HG03103 (cell line): ENCODE measurements at regions not wholly inside any gene's neighbourhood (a gene's known extent, or its start where the extent isn't known, plus 50 kb on each side); places are given as distances from the start of the nearest gene placed in this dataset.

Experiments used
- ATAC-seq: cut with Tn5 transposase; IDR thresholded peaks from one replicate; pipeline ENCODE4 v1.9.1; 2021; ENCODE audit warnings: low read depth; ENCODE audit not compliant: unreplicated experiment

DNA sequence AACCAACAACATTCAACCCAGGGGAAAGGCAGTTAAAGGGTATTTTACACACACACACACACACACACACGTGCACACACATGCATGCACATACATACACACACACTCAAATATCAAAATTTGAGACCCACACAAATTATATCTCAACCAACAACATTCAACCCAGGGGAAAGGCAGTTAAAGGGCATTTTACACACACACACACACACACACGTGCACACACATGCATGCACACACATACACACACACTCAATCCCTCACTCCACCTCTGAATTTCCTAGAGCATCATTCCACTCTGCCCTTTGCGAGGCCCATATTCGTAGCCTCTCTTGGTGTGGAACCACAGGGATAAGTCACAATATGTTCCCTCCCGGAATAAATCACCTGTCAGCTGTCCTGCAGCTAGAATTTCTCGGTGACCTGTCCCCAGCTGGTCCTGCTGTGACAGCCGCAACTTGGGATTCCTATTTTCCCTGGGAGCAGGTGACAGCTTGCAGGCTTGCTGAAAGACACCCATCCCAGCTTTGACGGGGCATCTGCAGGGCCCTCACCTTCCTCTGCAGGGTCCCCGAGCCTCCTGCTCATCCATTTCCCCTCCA lies 122.7 kb downstream of the PSMG1 start:
- ATAC-seq: no peak

- no peak for ATAC-seq
These were observed 126.1 kb downstream of the PSMG1 start for GRCh38 chr21:39057121-39057520.

- no peak for ATAC-seq
These were observed 126.6 kb downstream of the PSMG1 start for GRCh38 chr21:39056636-39057035.

- no peak for ATAC-seq
These were observed 128.0 kb downstream of the PSMG1 start for GRCh38 chr21:39055167-39055767.

GRCh38 chr21:39054066-39054465 lies 129.2 kb downstream of the PSMG1 start:
- ATAC-seq: no peak

DNA sequence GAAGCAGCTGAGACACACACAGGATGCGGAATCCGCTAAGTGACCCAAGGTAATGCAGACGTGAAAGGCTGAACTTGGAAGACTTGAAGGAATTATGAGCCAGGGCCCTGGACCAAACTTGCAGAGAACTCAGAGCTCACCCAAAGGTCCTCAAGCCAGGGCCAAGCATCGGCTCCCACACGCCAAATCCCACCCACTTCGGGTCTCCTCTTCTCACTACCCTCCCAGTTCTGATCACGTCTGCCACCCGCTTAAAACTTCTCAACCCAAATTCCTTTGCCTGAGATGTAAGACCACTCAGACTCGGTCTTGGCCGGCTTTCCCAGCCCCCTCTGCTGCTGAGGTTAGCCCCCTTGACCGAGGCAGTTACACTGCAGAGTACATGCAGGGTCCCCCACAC lies 130.1 kb downstream of the PSMG1 start:
- ATAC-seq: no peak

GRCh38 chr21:39052718-39053117 lies 130.5 kb downstream of the PSMG1 start:
- no peak for ATAC-seq

- ATAC-seq: no peak
These were observed 131.7 kb downstream of the PSMG1 start for GRCh38 chr21:39051588-39051949.

DNA sequence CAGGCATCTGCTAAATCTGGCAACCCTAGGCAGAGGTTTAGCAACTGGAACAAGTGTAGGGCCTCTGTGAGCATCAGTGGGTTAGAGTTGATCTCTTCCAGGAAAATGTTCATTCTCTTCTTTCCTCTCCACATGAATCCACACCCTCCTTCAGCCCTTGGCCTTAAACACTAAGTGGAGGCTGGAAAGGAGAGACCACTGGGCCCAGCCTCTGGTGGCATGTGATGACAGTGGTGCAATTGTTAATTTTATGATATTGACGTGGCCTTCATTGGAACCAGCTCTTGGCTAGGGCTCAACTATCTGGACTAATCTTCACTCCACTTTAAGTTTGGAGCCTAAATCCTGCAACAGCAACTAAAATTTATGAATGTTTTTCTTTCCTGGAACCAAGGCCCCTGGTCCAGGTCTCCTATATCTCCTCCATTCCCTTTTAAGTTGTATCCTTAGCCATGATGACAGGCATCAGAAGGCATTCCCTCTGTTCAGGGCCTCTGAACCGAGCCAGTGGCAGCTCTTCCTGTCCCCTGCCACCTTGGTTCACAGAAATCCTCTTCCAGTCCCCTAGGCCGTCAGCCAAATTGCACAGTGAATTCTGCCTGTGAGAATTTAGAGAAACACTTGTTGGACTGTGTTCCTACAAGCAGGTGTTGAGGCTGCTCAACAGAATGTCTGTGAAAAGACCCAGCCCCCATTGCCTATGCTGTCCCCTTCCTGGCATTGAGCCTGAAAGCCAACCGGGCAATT lies 132.2 kb downstream of the PSMG1 start:
- no peak for ATAC-seq

GRCh38 chr21:39048574-39048973 lies 134.7 kb downstream of the PSMG1 start:
- ATAC-seq: no peak

DNA sequence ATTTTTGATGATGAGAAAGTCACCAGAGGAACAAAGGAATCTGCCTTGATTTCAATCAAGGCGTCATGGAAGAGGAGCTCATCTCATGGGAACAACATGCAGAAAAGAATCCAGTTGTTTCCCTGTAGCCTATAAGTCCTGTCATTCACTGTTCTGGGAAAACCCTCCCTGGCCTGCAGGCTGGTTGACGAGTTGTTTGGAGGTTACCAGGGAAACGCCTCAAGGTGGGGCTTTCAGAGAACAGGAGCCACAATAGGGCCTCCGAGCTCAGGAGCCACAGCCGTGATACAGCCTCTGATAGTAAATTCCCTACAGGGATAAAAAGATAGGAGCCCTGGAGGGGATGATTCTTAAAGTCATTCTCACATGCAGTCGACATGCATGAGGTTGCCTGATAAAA lies 135.2 kb downstream of the PSMG1 start:
- ATAC-seq: no peak

DNA sequence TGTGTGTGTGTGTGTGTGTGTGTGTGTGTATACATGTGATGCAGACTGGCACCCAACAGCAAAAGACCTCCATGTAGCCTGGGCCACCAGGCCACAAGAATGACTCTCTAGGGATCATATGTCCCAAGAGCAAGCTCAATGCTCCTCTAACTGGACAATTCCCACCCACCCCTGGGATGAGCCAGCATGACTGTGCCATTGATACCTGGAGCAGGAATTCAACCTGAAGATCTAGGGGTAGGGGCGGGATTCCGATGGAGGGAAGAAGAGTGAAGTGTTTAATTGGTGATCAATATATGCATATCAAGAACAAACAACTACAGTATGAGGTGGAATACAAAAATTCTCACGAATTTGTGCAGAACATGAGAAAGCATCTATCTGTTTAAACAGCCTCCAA lies 136.2 kb downstream of the PSMG1 start:
- no peak for ATAC-seq

DNA sequence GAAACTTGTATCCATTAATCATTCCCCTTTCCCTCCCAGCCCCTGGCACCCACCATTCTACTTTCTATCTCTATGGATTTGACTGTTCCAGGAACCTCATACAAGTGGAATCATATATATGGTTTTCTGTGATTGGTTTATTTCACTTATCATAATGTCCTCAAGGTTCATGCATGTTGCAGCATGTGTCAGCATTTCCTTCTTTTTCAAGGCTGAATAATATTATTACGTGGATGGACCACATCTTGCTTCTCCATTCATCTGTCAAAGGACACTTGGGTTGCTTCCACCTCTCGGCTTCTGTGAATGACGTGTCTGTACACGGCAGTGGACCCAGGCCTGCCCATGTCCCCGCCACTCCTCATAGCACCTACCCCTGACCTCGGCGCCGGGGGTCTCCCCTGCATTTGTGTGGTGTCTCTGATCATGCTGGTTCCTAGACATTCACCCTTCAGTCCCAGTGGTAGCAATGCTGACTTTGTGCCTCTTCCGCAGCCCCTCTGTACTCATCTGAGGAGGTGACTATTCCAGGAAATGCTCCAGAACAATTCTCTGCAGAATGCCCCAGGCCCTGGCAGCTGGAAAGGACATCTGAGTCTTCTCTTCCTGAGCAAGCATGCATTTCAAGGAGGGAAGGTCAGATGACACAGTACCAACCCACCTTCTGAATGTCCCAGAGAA lies 136.9 kb downstream of the PSMG1 start:
- ATAC-seq: no peak

GRCh38 chr21:39041816-39042215 lies 141.4 kb downstream of the PSMG1 start:
- ATAC-seq: no peak

DNA sequence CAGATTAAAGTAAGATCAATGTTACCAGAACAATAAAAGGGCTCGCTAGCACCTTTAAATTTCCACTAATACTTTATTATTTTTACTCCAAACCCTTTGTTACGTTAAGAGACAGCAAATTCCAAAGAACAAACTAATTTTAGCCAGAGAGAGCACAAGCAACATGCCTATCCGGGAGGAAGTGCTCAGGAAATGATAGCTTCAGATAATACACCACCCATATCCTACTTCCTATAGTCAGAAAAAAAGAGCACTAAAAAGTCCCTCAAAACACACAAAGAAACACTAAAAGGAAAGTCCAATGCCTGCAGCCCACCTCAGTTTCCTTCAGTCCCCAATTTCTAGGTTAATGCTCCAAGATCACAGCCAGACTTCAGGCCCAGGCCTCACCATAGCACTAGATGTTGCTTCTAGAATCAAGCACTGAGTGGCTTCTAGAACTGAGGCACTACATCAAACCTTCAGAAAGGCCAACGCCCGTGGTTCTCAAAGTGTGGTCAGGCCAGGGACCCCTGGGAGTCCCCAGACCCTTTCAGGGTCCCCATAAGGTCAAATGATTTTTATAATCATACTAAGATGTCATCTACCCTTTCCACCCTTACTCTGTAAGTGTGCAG lies 142.6 kb downstream of the PSMG1 start:
- no peak for ATAC-seq

DNA sequence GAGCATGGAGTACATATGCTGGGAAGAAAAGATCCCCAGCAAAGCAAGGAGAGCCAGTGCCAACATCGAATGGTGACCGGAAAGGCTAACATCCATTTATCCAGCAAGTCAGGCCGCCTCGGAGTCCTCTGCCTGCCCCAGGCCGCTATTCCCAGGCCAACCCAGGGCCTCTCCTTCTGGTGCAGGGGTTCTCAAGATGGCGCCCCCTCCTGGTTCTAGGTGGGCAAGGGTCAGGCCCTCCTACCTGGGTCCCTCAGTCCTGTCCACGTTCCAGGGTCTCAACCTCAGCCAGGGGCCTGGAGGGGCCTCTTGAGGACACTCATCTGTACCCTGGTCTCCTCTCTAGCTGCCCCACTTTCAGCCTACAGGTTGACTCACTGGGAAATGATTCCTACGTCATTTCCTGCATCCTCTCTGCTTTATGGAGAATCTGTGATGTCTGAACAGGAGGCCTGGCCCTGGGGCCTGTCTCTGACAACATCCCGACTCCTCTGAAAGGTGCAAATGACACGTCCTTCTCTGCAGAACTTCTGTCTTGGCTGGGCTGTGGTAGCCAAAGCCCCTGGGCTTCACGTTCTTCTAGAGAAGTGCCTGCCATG lies 145.3 kb downstream of the PSMG1 start:
- no peak for ATAC-seq

DNA sequence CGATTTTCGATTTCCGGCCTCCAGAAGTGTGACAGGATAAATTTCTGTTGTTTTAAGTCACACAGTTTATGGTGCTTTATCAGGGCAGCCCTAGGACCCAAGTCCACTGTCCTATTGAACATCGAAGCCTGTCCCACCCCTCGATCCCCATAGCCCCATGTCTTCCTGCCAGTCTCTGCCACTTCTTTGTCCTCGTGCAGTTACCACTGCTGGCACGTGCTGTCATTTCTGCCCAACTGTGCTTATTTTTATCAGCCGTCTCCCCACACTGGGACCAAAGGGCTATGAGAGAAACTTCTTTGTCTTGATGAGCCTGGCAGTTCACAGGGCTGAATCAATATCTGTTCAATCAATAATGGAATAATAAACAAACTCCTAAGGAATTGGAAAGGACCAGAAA lies 146.7 kb downstream of the PSMG1 start:
- ATAC-seq: no peak

- no peak for ATAC-seq
These were observed 148.4 kb downstream of the PSMG1 start for GRCh38 chr21:39034590-39035536.

DNA sequence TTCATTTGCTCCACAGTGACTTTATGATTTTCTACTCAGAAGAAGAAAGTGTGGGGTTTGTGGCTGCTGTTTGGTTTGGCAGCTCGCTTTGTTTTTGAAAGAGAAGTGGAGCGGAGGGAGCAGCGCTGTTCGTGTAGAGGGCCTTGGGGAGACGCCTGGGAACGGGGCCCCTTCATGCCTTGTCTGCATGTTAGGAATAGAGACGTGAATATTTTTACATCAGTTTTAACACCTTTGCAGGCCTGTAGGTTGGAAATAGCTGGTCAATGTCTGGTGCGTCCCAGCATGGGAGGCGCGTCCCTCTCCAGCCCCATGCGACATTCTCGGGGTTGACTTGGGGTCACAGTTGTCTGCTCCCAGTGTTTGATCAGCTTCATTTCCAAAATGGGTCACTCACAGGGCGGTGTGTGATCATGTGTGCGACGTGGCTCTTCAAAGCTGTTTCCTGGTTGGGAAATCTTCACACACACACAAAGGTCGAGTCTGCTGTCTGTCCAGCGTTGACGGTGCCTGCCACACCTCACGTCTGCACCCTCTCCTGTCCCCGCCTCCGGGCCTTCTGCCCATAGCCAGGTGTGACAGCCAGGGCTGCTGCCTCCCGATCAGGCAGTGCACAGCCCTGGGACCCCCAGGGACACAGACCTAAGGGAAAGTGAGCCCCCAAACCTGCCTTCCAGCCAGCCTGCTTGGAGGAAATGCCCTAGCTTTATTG lies 149.2 kb downstream of the PSMG1 start:
- no peak for ATAC-seq
